ENCODE measurements at regions not wholly inside any gene's neighbourhood (a gene's known extent, or its start where the extent isn't known, plus 50 kb on each side); places are given as distances from the start of the nearest gene placed in this dataset.
"Not testable (repeated sequence)": the region's sequence is repeated elsewhere in the genome, so short reads cannot be mapped to it uniquely, and the experiment has no call there.

- no peak for ATAC-seq (ENCODE audit: insufficient read depth, low FRiP score)
- Histone ChIP-seq H3K9me3 (ENCODE audit: control insufficient read depth in 4 of 4, insufficient read depth in 3 of 4, low read length in 3 of 4) (no peaks in the 10 kb centered on the region), H3K9ac (ENCODE audit: insufficient read depth in 1 of 2, low read length in 2 of 2) (no peak overlapping the region), H3K4me3 (no peak overlapping the region), H3K27ac (ENCODE audit: low read depth in 1 of 2, low read length in 1 of 2) (no peak overlapping the region), H3K4me1 (ENCODE audit: control insufficient read depth in 5 of 5, insufficient read depth in 5 of 5, low read length in 5 of 5) (no peaks in the 10 kb centered on the region), H3K36me3 (ENCODE audit: control insufficient read depth in 4 of 4, insufficient read depth in 4 of 4, low read length in 4 of 4) (no peaks in the 10 kb centered on the region), H3K27me3 (ENCODE audit: control insufficient read depth in 3 of 3, insufficient read depth in 3 of 3, low read length in 2 of 3) (no peaks in the 10 kb centered on the region)
- TF ChIP-seq, protein P1, sequence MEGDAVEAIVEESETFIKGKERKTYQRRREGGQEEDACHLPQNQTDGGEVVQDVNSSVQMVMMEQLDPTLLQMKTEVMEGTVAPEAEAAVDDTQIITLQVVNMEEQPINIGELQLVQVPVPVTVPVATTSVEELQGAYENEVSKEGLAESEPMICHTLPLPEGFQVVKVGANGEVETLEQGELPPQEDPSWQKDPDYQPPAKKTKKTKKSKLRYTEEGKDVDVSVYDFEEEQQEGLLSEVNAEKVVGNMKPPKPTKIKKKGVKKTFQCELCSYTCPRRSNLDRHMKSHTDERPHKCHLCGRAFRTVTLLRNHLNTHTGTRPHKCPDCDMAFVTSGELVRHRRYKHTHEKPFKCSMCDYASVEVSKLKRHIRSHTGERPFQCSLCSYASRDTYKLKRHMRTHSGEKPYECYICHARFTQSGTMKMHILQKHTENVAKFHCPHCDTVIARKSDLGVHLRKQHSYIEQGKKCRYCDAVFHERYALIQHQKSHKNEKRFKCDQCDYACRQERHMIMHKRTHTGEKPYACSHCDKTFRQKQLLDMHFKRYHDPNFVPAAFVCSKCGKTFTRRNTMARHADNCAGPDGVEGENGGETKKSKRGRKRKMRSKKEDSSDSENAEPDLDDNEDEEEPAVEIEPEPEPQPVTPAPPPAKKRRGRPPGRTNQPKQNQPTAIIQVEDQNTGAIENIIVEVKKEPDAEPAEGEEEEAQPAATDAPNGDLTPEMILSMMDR (IDR thresholded peaks at IDR 0.05; ENCODE audit: control extremely low read depth, extremely low read depth), result no peak
- WGBS, 2 donors, result 93% methylated on average over 6 of the region's 6 CpGs
- no peak for DNase-seq
Measured at GRCh38 chr2:78754930-78755329, 270.6 kb upstream of the REG3G start.

- no peak overlapping the region for H3K27ac ChIP-seq (ENCODE audit: low read depth in 1 of 2, low read length in 1 of 2)
- WGBS, 2 donors, result 38% methylated on average over 1 of the region's 1 CpG
- no peak overlapping the region for H3K4me3 ChIP-seq
- H3K4me1 ChIP-seq (ENCODE audit: control insufficient read depth in 5 of 5, insufficient read depth in 5 of 5, low read length in 5 of 5), result no peaks in the 10 kb centered on the region
- TF ChIP-seq, protein P1 (IDR thresholded peaks at IDR 0.05; ENCODE audit: control extremely low read depth, extremely low read depth), result no peak
- H3K9ac ChIP-seq (ENCODE audit: insufficient read depth in 1 of 2, low read length in 2 of 2), result no peak overlapping the region
- no peaks in the 10 kb centered on the region for H3K27me3 ChIP-seq (ENCODE audit: control insufficient read depth in 3 of 3, insufficient read depth in 3 of 3, low read length in 2 of 3)
- peaks cover 0 to 7% (median 0%) of the 10 kb centered on the region in 4 donors for H3K9me3 ChIP-seq (ENCODE audit: control insufficient read depth in 4 of 4, insufficient read depth in 3 of 4, low read length in 3 of 4)
- H3K36me3 ChIP-seq (ENCODE audit: control insufficient read depth in 4 of 4, insufficient read depth in 4 of 4, low read length in 4 of 4), result peaks cover 0 to 1% (median 0%) of the 10 kb centered on the region in 4 donors
- no peak for DNase-seq
- ATAC-seq (ENCODE audit: insufficient read depth, low FRiP score), result no peak
Measured at GRCh38 chr2:78757191-78757590, 268.3 kb upstream of the REG3G start.

DNA sequence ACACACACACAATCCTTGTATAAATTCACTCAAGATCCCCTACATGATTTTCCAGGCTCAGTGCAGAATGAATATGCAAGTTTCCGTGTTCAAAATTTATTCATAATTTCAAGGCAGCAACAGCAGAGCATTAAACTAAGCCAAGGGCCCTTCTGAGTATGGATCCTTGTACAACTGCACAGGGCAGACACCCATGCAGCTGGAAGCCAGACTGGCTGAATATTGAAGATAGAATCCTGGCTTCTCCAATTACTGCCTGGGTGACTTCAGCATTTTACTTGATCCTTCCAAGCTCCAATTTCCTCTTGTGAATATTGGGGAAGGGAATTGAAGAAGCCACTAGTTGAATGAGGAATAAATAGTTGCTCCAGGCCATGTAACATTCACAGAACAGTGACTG lies 267.9 kb upstream of the REG3G start:
- WGBS, 2 donors, result 90 to 93% methylated on average over 1 of the region's 1 CpG

GRCh38 chr2:78758765-78759164 lies 266.7 kb upstream of the REG3G start:
- WGBS, 2 donors, result 87 to 93% methylated on average over 7 of the region's 7 CpGs
- ATAC-seq (ENCODE audit: insufficient read depth, low FRiP score); H3K36me3 ChIP-seq (ENCODE audit: control insufficient read depth in 4 of 4, insufficient read depth in 4 of 4, low read length in 4 of 4); DNase-seq; H3K9ac ChIP-seq (ENCODE audit: insufficient read depth in 1 of 2, low read length in 2 of 2); H3K4me1 ChIP-seq (ENCODE audit: control insufficient read depth in 5 of 5, insufficient read depth in 5 of 5, low read length in 5 of 5); H3K27ac ChIP-seq (ENCODE audit: low read depth in 1 of 2, low read length in 1 of 2); H3K4me3 ChIP-seq; H3K27me3 ChIP-seq (ENCODE audit: control insufficient read depth in 3 of 3, insufficient read depth in 3 of 3, low read length in 2 of 3): not testable (repeated sequence)
- H3K9me3 ChIP-seq (ENCODE audit: control insufficient read depth in 4 of 4, insufficient read depth in 3 of 4, low read length in 3 of 4), result peaks cover 0 to 11% (median 0%) of the 10 kb centered on the region in 4 donors

More for the DNA sequence above, 267.9 kb upstream of the REG3G start:
- Histone ChIP-seq H3K27me3 (ENCODE audit: control insufficient read depth in 3 of 3, insufficient read depth in 3 of 3, low read length in 2 of 3) (no peaks in the 10 kb centered on the region), H3K27ac (ENCODE audit: low read depth in 1 of 2, low read length in 1 of 2) (no peak overlapping the region), H3K36me3 (ENCODE audit: control insufficient read depth in 4 of 4, insufficient read depth in 4 of 4, low read length in 4 of 4) (peaks cover 0 to 1% (median 0%) of the 10 kb centered on the region in 4 donors), H3K9me3 (ENCODE audit: control insufficient read depth in 4 of 4, insufficient read depth in 3 of 4, low read length in 3 of 4) (peaks cover 0 to 8% (median 0%) of the 10 kb centered on the region in 4 donors), H3K4me3 (no peak overlapping the region), H3K9ac (ENCODE audit: insufficient read depth in 1 of 2, low read length in 2 of 2) (no peak overlapping the region), H3K4me1 (ENCODE audit: control insufficient read depth in 5 of 5, insufficient read depth in 5 of 5, low read length in 5 of 5) (no peaks in the 10 kb centered on the region)
- ATAC-seq (ENCODE audit: insufficient read depth, low FRiP score), result no peak
- no peak for DNase-seq
- TF ChIP-seq, protein P1 (IDR thresholded peaks at IDR 0.05; ENCODE audit: control extremely low read depth, extremely low read depth), result no peak

Data from lung (tissue), 11 donors.